ENCODE measurements at regions not wholly inside any gene's neighbourhood (a gene's known extent, or its start where the extent isn't known, plus 50 kb on each side); places are given as distances from the start of the nearest gene placed in this dataset.

GRCh38 chrX:9340598-9341290 lies 124.1 kb upstream of the TBL1X start:
- TF ChIP-seq CTCF (IDR thresholded peaks at IDR 0.05): no peak
- no peak for TF ChIP-seq POLR2A (IDR thresholded peaks at IDR 0.05)
- TF ChIP-seq POLR2AphosphoS5 (IDR thresholded peaks at IDR 0.05): peak in 2 of 4 donors; percentile 4 to 25
